ENCODE measurements at regions not wholly inside any gene's neighbourhood (a gene's known extent, or its start where the extent isn't known, plus 50 kb on each side); places are given as distances from the start of the nearest gene placed in this dataset.
A peak's percentile ranks its signal among the peaks of the same experiment; 100 is the strongest.
"Not testable (repeated sequence)": the region's sequence is repeated elsewhere in the genome, so short reads cannot be mapped to it uniquely, and the experiment has no call there.

DNA sequence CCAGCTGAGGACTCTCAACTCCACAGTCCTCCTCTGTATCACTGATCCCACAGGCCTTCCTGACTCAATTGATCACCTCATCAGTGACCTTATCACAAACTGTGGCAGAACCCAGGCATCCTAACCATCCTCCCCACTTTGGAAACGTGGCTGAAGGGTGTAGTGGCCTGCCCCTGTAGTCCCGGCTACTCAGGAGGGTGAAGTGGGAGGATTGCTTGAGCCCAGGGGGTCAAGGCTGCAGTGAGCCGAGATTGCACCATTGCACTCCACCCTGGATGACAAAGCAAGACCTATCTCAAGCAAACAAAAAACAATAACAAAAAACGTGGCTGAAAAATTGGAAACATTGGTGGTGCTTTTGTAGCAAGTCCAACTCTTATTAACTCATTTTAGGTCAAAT is 203.4 kb upstream of the ZNF217 start:
- in situ Hi-C loops (cut with HindIII; ENCODE audit: low pct_unique_long_range_greater_than_20kb, low sequenced_read_pairs) = no loop called here
- DNase-seq (ENCODE audit: low read depth in 1 of 2, low spot score in 1 of 2) = no peak
- no peak for TF ChIP-seq JUND (IDR thresholded peaks at IDR 0.05; ENCODE audit: low read depth)

DNA sequence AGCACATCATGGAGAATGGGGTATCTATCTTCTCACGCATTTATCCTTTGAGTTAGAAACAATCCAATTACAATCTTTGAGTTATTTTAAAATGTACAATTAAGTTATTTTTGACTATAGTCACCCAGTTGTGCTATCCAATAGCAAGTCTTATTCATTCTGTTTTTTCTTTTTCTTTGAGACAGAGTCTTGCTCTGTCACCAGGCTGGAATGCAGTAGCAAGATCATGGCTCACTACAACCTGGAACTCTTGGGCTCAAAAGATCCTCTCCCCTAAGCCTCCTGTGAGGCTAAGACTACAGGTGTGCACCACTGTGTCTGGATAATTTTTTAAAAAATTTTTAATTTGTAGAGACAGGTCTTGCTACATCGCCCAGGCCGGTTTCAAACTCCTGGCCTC is 201.5 kb upstream of the ZNF217 start:
- no peak for TF ChIP-seq JUND (IDR thresholded peaks at IDR 0.05; ENCODE audit: low read depth)
- in situ Hi-C loops (cut with HindIII; ENCODE audit: low pct_unique_long_range_greater_than_20kb, low sequenced_read_pairs) = no loop called here
- no peak for DNase-seq (ENCODE audit: low read depth in 1 of 2, low spot score in 1 of 2)

DNA sequence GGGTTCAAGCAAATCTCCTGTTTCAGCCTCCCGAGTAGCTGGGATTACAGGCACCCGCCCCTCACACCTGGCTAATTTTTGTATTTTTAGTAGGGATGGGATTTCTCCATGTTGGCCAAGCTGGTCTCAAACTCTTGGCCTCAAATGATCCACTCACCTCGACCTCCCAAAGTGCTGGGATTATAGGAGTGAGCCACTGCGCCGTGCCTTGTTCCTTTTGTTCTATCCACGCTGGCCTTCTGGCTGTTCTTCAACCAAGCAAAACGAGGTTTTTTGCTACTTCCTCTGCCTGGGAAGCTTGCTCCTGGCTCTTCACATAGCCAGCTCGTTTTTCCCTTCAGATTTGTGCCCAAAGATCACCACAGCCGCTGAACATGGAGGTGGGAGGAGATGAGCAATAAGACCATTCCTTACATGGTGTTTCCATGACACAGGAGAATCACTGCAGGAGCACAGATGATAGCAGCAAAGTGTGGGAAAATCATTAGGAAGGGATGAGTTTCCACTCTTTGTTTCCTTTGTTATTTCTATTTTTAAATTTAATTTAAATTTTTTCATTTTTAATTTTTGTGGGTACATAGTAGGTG is 201.0 kb upstream of the ZNF217 start:
- in situ Hi-C loops (cut with HindIII; ENCODE audit: low pct_unique_long_range_greater_than_20kb, low sequenced_read_pairs) = no loop called here
- TF ChIP-seq JUND (IDR thresholded peaks at IDR 0.05; ENCODE audit: low read depth) = no peak
- no peak for DNase-seq (ENCODE audit: low read depth in 1 of 2, low spot score in 1 of 2)

DNA sequence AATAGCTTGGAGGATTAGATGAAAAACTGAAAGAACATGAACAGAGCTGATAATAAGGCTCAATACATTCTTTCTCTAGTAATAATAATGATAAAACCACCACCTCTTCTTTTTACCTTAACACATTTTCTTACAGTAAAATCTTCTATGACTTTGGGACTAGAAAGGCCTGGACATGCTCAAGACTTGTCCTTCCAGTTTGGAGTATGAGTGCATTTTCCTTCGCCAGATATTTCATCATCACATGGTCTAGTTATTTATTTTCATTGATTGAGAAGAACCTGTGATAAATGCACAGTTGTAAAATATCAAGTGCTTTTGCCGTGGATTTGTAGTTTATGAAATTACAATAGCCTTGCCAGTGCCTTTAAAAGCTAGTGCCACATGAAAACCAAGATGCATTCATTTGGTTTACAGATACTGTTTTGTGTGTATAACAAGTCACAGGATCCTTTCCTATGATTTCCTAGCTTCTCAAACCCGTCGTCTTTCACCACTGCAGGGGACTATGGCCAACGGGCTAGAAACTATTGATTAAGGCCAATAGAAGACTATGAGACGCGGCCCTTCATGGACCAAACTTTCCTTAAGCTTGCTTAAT is 200.2 kb upstream of the ZNF217 start:
- peak in 1 of 2 experiments; percentile 52 for DNase-seq (ENCODE audit: low read depth in 1 of 2, low spot score in 1 of 2)
- in situ Hi-C loops (cut with HindIII; ENCODE audit: low pct_unique_long_range_greater_than_20kb, low sequenced_read_pairs) = no loop called here
- no peak for TF ChIP-seq JUND (IDR thresholded peaks at IDR 0.05; ENCODE audit: low read depth)

DNA sequence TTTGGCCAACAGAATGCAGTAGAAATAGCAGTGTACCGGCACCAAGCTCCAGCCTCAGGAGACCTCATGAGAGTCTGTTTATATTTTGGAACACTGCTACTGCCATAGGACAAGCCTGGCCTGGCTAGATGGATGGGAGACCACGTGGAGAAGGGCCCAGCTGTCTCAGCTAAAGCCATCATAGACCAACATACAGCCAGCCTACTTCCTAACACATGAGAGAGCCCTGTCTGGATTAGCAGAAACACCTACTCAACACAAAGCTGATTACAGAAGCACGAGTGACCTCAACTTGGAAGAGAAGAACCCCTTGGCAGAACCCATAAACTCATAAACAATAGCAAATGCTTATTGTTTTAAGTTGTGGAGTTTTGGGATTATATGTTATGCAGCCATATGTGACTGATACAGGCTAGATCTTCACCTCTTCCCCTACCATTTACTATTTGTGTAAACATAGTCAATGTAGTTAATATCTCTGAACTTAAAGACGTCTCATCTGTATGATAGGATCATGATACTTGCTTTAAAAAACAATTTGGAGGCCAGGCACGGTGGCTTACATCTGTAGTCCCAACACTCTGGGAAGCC is 199.4 kb upstream of the ZNF217 start:
- in situ Hi-C loops (cut with HindIII; ENCODE audit: low pct_unique_long_range_greater_than_20kb, low sequenced_read_pairs) = no loop called here
- no peak for DNase-seq (ENCODE audit: low read depth in 1 of 2, low spot score in 1 of 2)
- no peak for TF ChIP-seq JUND (IDR thresholded peaks at IDR 0.05; ENCODE audit: low read depth)

DNA sequence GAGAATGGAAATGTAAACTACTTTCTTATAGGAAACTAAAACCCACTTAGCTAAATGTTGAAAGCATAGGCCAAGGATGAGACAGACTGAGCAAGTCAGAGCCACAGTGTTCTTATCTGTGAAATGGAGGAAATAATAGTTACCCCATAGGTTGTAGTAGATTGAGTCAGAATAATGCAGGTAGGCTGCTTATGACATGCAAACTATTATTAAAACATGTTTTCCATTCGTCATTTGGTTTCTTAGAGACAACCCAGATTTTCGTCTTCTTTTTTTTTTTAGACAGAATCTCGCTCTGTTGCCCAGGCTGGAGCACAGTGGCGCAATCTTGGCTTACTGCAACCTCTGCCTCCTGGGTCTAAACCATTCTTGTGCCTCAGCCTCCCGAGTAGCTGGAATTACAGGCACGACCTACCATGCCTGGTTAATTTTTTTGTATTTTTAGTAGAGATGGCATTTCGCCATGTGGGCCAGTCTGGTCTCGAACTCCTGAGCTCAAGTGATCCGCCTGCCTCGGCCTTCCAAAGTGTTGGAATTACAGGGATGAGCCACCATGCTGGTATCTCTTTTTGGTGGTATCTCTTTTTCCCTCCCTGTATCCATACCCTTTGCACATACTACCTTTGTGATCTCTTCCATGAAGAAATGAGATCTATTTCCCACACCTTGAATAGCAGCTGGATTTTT is 196.5 kb upstream of the ZNF217 start:
- no peak for DNase-seq (ENCODE audit: low read depth in 1 of 2, low spot score in 1 of 2)
- no peak for TF ChIP-seq JUND (IDR thresholded peaks at IDR 0.05; ENCODE audit: low read depth)
- in situ Hi-C loops (cut with HindIII; ENCODE audit: low pct_unique_long_range_greater_than_20kb, low sequenced_read_pairs) = no loop called here

DNA sequence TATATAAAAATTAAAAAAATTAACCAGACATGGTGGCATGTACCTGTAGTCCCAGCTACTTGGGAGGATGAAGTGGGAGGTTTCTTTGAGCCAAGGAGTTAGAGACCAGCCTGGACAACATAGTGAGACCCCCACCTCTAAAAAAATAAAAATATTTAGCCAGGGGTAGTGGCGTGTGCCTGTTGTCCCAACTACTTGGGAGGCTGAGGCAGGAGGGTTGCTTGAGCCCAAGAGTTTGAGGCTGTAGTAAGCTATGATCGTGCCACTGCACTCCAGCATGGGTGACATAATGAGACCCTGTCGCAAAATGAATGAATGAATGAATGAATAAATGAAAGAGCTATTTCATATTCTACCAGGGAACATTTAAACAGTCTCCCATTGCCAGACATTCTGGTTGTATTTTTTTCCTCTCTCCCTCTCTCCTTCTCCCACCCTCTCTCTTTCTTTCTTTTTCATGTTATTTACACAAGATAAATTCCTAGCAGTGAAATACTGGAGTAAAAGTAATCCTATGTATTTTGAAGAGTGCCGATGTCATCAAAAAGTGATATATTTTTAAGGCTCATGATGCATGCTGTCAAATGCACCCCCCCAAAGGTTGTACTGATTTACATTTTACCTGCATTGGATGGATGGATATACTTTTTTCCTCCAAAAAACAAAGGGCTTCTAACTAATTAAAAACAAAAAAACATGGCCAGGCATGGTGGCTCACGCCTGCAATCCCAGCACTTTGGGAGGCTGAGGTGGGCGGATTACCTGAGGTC is 194.8 kb upstream of the ZNF217 start:
- in situ Hi-C loops (cut with HindIII; ENCODE audit: low pct_unique_long_range_greater_than_20kb, low sequenced_read_pairs) = no loop called here
- no peak for TF ChIP-seq JUND (IDR thresholded peaks at IDR 0.05; ENCODE audit: low read depth)
- DNase-seq (ENCODE audit: low read depth in 1 of 2, low spot score in 1 of 2) = no peak

DNA sequence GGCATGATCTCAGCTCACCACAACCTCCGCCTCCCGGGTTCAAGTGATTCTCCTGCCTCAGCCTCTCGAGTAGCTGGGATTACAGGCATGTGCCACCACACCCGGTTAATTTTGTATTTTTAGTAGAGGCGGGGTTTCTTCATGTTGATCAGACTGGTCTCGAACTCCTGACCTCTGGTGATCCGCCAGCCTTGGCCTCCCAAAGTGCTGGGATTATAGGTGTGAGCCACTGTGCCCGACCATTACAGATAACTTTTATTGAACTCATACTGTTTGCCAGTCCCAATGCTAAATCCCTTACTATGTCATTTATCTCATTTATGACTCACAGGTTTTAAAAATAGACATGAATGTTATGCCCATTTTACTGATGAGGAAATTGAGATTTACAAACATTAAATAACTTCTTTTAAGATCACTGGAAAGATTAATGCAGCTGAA is 193.9 kb upstream of the ZNF217 start:
- in situ Hi-C loops (cut with HindIII; ENCODE audit: low pct_unique_long_range_greater_than_20kb, low sequenced_read_pairs); DNase-seq (ENCODE audit: low read depth in 1 of 2, low spot score in 1 of 2): not testable (repeated sequence)

DNA sequence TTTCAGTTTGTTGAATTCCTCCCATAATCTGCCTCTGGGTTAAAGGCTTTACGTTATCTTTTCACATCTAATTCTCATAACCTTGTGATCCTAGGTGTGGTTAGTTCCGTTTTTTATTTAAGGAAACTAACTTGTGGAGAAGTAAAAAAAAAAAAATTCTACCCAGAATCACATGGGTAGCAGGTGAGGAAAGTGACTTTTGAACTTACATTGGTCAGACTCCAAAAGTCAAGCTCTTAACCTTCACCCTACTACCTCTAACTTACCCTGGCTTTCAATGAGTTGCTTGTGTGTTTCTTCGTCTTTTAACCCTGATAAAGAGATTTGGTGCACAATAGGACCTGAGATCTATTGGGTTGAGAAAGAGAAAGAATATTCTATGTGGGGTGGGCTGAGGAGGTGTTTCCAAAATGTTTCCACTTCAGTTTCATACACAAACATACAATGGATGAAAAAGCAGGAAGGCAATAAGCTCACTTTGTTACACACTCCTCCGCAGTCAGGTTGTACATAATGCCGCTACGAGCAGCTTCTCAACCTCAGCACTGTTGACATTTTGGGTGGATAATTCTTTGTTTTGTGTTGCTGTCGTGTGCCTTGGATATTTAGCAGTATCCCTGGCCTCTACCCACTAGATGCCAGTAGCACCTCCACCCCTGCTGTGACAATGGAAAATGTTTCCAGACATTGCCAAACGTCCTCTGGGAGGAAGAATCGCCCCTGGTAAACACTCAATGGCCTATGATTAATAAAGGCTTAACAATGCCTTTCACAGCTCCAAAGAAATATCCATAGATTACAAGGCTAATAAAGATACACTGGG is 193.0 kb upstream of the ZNF217 start:
- no peak for TF ChIP-seq JUND (IDR thresholded peaks at IDR 0.05; ENCODE audit: low read depth)
- in situ Hi-C loops (cut with HindIII; ENCODE audit: low pct_unique_long_range_greater_than_20kb, low sequenced_read_pairs) = no loop called here
- peak in 1 of 2 experiments; percentile 65 for DNase-seq (ENCODE audit: low read depth in 1 of 2, low spot score in 1 of 2)

DNA sequence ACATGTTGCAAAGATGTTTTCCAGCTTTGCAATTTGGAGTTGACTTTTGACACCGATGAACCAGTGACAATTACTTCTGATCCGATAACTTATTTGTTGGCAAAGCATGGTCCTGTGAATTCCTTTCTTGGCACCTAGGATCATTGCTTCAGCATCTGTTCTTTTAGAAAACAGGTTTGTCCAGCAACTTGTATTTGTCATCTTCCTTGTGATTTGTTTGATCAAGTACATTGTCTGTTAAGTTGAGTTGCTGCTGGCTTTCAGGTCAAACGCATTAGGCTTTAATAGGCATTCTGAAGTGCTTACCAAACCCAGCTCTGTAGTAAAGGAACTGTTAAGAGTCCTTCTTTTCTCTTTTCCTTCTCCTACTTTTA is 192.4 kb upstream of the ZNF217 start:
- DNase-seq (ENCODE audit: low read depth in 1 of 2, low spot score in 1 of 2) = peak in 1 of 2 experiments; percentile 91
- in situ Hi-C loops (cut with HindIII; ENCODE audit: low pct_unique_long_range_greater_than_20kb, low sequenced_read_pairs) = no loop called here
- peak; percentile 41; the same call in 1 of the 2 replicates for TF ChIP-seq JUND (IDR thresholded peaks at IDR 0.05; ENCODE audit: low read depth)

DNA sequence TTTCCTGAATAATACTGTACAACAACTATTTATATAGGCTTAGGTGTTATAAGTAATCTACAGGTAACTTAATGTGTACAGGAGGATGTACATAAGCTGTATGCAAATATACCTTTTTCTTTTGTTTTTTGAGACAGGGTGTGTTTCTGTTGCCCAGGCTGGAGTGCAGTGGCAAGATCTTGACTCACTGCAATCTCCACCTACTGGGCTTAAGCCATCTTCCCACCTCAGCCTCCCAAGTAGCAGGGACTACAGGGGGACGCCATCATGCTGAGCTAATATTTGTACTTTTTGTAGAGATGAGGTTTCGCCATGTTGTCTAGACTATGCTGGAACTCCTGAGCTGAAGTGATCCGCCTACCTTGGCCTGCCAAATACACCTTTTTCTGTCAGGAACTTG is 191.7 kb upstream of the ZNF217 start:
- in situ Hi-C loops (cut with HindIII; ENCODE audit: low pct_unique_long_range_greater_than_20kb, low sequenced_read_pairs) = no loop called here
- TF ChIP-seq JUND (IDR thresholded peaks at IDR 0.05; ENCODE audit: low read depth) = no peak
- DNase-seq (ENCODE audit: low read depth in 1 of 2, low spot score in 1 of 2) = peak in 1 of 2 experiments; percentile 64

DNA sequence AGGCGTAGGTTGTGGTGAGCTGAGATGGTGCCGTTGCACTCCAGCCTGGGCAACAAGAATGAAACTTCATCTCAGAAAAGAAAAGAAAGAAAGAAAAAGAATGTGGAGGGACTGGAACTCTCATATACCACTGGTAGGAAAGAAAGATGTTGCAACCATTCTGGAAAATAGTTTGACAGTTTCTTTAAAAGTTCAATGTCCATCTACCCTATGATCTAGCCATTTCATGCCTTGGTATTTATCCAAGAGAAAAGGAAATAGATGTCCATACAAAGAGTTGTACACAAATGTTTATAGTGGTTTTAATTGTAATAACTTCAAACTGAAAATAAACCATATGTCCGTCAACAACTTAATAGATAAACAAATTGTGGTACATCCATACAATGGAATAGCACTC is 190.1 kb upstream of the ZNF217 start:
- no peak for DNase-seq (ENCODE audit: low read depth in 1 of 2, low spot score in 1 of 2)
- TF ChIP-seq JUND (IDR thresholded peaks at IDR 0.05; ENCODE audit: low read depth) = no peak
- in situ Hi-C loops (cut with HindIII; ENCODE audit: low pct_unique_long_range_greater_than_20kb, low sequenced_read_pairs) = no loop called here
